SK-N-SH (cell line): ENCODE measurements at regions not wholly inside any gene's neighbourhood (a gene's known extent, or its start where the extent isn't known, plus 50 kb on each side); places are given as distances from the start of the nearest gene placed in this dataset.

Source experiments
- CTCF ChIA-PET: fragments of 300-600, 350-600 bp; formaldehyde crosslinking; extraction: SDS; loops from one replicate; lab custom pipeline; 2021; lab: Yijun Ruan, JAX
- POLR2A ChIA-PET: fragments of 350-600 bp; sonication (Branson Sonifier 250); formaldehyde crosslinking; extraction: SDS; loops from one replicate; lab custom pipeline; 2020; ENCODE audit warnings: antibody characterized with exemption, inconsistent platforms; lab: Yijun Ruan, JAX
- DNase-seq: peaks from one replicate; pipeline ENCODE4 v3.0.0; 2012
- H2AFZ ChIP-seq: fragments of 200-600 bp; sonication (generic); 2 replicates; pipeline ENCODE4 v1.8.1; 2016; ENCODE audit warnings: antibody characterized with exemption, mild to moderate bottlenecking, low read depth
- H3F3A ChIP-seq: fragments of 200-600 bp; sonication (generic); replicated peaks from 2 replicates; pipeline ENCODE3; 2016; ENCODE audit warnings: antibody characterized with exemption, mild to moderate bottlenecking; ENCODE audit not compliant: insufficient read depth
- H3K27ac ChIP-seq, 2 experiments: fragments of 200-500 bp in 1 of 2; fragments of 200-600 bp in 1 of 2; sonication (Bioruptor generic) in 1 of 2; sonication (generic), shearing (Covaris generic) in 1 of 2; 2 replicates each; pipeline versions ENCODE4 v1.5.1 to v1.6.1; 2014 to 2016; ENCODE audit warnings: low read depth in 2 of 2, inconsistent platforms in 1 of 2, low read length in 1 of 2, mild to moderate bottlenecking in 1 of 2, mixed read lengths in 1 of 2
- H3K27me3 ChIP-seq: fragments of 200-600 bp; sonication (generic), shearing (Covaris generic); 2 replicates; pipeline ENCODE4 v1.6.1; 2016; ENCODE audit warnings: mixed run types; ENCODE audit not compliant: insufficient read depth
- H3K36me3 ChIP-seq, 2 experiments: fragments of 200-500 bp in 1 of 2; fragments of 200-600 bp in 1 of 2; sonication (Bioruptor generic) in 1 of 2; sonication (generic) in 1 of 2; replicated peaks in 1 of 2; 2 replicates each; pipeline versions ENCODE3 to v1.5.1; 2014 to 2016; ENCODE audit warnings: low read length in 1 of 2, mild to moderate bottlenecking in 1 of 2; ENCODE audit not compliant: insufficient read depth in 2 of 2, control insufficient read depth in 1 of 2
- H3K4me1 ChIP-seq, 2 experiments: fragments of 200-500 bp in 1 of 2; fragments of 200-600 bp in 1 of 2; sonication (Bioruptor generic) in 1 of 2; sonication (generic), shearing (Covaris generic) in 1 of 2; 2 replicates each; pipeline versions ENCODE4 v1.5.1 to v1.6.1; 2014 to 2016; ENCODE audit warnings: low read depth in 1 of 2, low read length in 1 of 2, mixed run types in 1 of 2; ENCODE audit not compliant: insufficient read depth in 2 of 2, control insufficient read depth in 1 of 2
- H3K4me2 ChIP-seq: fragments of 200-600 bp; sonication (generic), shearing (Covaris generic); 2 replicates; pipeline ENCODE4 v1.6.1; 2017; ENCODE audit warnings: mixed run types
- H3K4me3 ChIP-seq, 2 experiments: fragments of 200-500 bp in 1 of 2; fragments of 200-600 bp in 1 of 2; sonication (Bioruptor generic) in 1 of 2; sonication (generic), shearing (Covaris generic) in 1 of 2; 2 replicates each; pipeline versions ENCODE4 v1.5.1 to v1.8.1; 2014 to 2016; ENCODE audit warnings: low read depth in 2 of 2, inconsistent platforms in 1 of 2, low read length in 1 of 2, mild to moderate bottlenecking in 1 of 2, mixed read lengths in 1 of 2, moderate library complexity in 1 of 2
- H3K79me2 ChIP-seq: fragments of 200-600 bp; sonication (generic); 2 replicates; pipeline ENCODE4 v1.8.1; 2017; ENCODE audit warnings: mild to moderate bottlenecking; ENCODE audit not compliant: insufficient read depth
- H3K9ac ChIP-seq: fragments of 200-600 bp; sonication (generic); 2 replicates; pipeline ENCODE4 v1.6.1; 2017; ENCODE audit warnings: mixed run types
- H3K9me2 ChIP-seq: fragments of 200-600 bp; sonication (generic); 2 replicates; pipeline ENCODE4 v1.6.1; 2017; ENCODE audit warnings: mixed run types
- H3K9me3 ChIP-seq: fragments of 200-600 bp; sonication (generic); 2 replicates; pipeline ENCODE4 v1.6.1; 2017; ENCODE audit warnings: mixed run types, mild to moderate bottlenecking, moderate library complexity
- H4K20me1 ChIP-seq: fragments of 200-600 bp; sonication (generic); 2 replicates; pipeline ENCODE4 v1.6.1; 2017; ENCODE audit warnings: mild to moderate bottlenecking, mixed run types; ENCODE audit not compliant: insufficient read depth
- ELF1 ChIP-seq: IDR thresholded peaks from 2 replicates; pipeline ENCODE4 v1.4.0; 2012
- EP300 ChIP-seq, 2 experiments: IDR thresholded peaks; 2 replicates each; pipeline versions ENCODE4 v1.4.0 to v1.6.1; 2012; ENCODE audit warnings: borderline replicate concordance in 1 of 2, low read depth in 1 of 2, low read length in 1 of 2
- EZH2phosphoT487 ChIP-seq: fragments of 200-600 bp; sonication (generic); IDR thresholded peaks from 2 replicates; pipeline ENCODE4 v1.6.1; 2017; ENCODE audit warnings: low read depth, mixed run types, mild to moderate bottlenecking, antibody characterized with exemption, moderate library complexity, borderline replicate concordance
- FOSL2 ChIP-seq: IDR thresholded peaks from 2 replicates; pipeline ENCODE4 v1.4.0; 2012; ENCODE audit warnings: low read depth, mild to moderate bottlenecking, moderate library complexity, borderline replicate concordance
- GABPA ChIP-seq: IDR thresholded peaks from 2 replicates; pipeline ENCODE4 v1.4.0; 2012; ENCODE audit warnings: low read depth, mild to moderate bottlenecking
- GATA2 ChIP-seq: sonication (generic); formaldehyde crosslinking; IDR thresholded peaks from 2 replicates; pipeline ENCODE4 v1.5.0; 2020; ENCODE audit warnings: mild to moderate bottlenecking, missing genetic modification reagents
- MXI1 ChIP-seq: IDR thresholded peaks from 2 replicates; pipeline ENCODE4 v1.6.1; 2012; ENCODE audit warnings: mild to moderate bottlenecking, low read depth, low read length, improper control_type of control experiment
- NFIC ChIP-seq: IDR thresholded peaks from 2 replicates; pipeline ENCODE4 v1.4.0; 2012; ENCODE audit warnings: borderline replicate concordance
- RAD21 ChIP-seq: IDR thresholded peaks from 2 replicates; pipeline ENCODE4 v1.6.1; 2012; ENCODE audit warnings: mild to moderate bottlenecking, low read length
- RCOR1 ChIP-seq: fragments of 150-350 bp; IDR thresholded peaks from 2 replicates; pipeline ENCODE4 v1.6.1; 2017; ENCODE audit warnings: antibody characterized with exemption, low read length
- RFX5 ChIP-seq: IDR thresholded peaks from 2 replicates; pipeline ENCODE4 v1.6.1; 2012; ENCODE audit warnings: mild to moderate bottlenecking, improper control_type of control experiment, low read length
- SMC3 ChIP-seq: IDR thresholded peaks from 2 replicates; pipeline ENCODE4 v1.6.1; 2012; ENCODE audit warnings: low read depth, low read length, improper control_type of control experiment
- TAF1 ChIP-seq: IDR thresholded peaks from 2 replicates; pipeline ENCODE4 v1.6.1; 2012; ENCODE audit warnings: low read depth, mild to moderate bottlenecking, low read length, moderate library complexity, borderline replicate concordance
- TEAD4 ChIP-seq: IDR thresholded peaks from 2 replicates; pipeline ENCODE4 v1.4.0; 2012; ENCODE audit warnings: mild to moderate bottlenecking, borderline replicate concordance; ENCODE audit not compliant: insufficient read depth
- WGBS: methylation state at CpG from one replicate; pipeline ENCODE4 v1.1.6; 2017; ENCODE audit warnings: low lambda C conversion rate; 5-methylcytosine and 5-hydroxymethylcytosine counted together
- TF ChIP-seq, protein P1 (sequence below): IDR thresholded peaks from 2 replicates; pipeline ENCODE4 v1.4.0; 2012; ENCODE audit warnings: low read depth
- TF ChIP-seq, protein P2 (sequence below): IDR thresholded peaks from 2 replicates; pipeline ENCODE4 v1.6.1; 2012; ENCODE audit warnings: mild to moderate bottlenecking, low read depth, low read length, moderate library complexity
- TF ChIP-seq, protein P3 (sequence below): fragments of 150-350 bp; IDR thresholded peaks from 2 replicates; pipeline ENCODE4 v1.6.1; 2016; ENCODE audit warnings: mild to moderate bottlenecking, low read depth, low read length
- TF ChIP-seq, protein P4 (sequence below): fragments of 200-600 bp; sonication (generic); IDR thresholded peaks from 2 replicates; pipeline ENCODE4 v1.6.1; 2017; ENCODE audit warnings: antibody characterized with exemption, mild to moderate bottlenecking, moderate library complexity
- TF ChIP-seq, protein P5 (sequence below): fragments of 150-350 bp; IDR thresholded peaks from 2 replicates; pipeline ENCODE4 v1.6.1; 2017; ENCODE audit warnings: antibody characterized with exemption, low read length, low read depth, borderline replicate concordance

DNA sequence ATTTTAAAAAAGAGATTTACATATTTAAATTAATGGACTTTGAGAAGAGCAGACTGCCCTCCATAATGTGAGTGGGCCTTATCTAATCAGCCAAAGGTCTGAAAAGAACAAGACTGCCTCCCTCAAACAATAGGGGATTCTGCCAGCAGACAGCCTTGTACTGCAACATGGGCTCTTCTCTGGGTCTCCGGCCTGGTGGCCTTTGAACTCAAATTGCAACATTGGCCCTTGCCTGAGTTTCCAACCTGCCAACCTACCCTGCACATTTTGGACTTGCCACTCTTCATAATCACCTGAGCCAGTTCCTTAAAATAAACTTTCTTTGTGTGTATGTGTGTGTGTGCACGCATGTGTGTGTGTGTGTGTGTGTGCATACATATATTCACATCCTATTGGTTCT, 90.8 kb upstream of the OTUD4 start:
- no peaks in the 10 kb centered on the region for H3K27me3 ChIP-seq
- CTCF ChIA-PET, result no interaction called here
- no peaks in the 10 kb centered on the region for H3K36me3 ChIP-seq
- DNase-seq, result no peak
- H3K4me3 ChIP-seq, result no peak overlapping the region
- H3K9ac ChIP-seq, result no peak overlapping the region
- no peaks in the 10 kb centered on the region for H3F3A ChIP-seq
- TF ChIP-seq MXI1 (no peak), SMC3 (no peak), GABPA (no peak), RCOR1 (no peak), EP300 (IDR thresholded peaks at IDR 0.05; ENCODE audit: borderline replicate concordance in 1 of 2, low read depth in 1 of 2, low read length in 1 of 2) (no peak), TAF1 (no peak), GATA2 (CRISPR knock-in tag) (no peak), ELF1 (no peak), FOSL2 (no peak), RAD21 (no peak), TEAD4 (no peak), RFX5 (no peak), NFIC (no peak), EZH2phosphoT487 (no peak)
- TF ChIP-seq, protein P1, sequence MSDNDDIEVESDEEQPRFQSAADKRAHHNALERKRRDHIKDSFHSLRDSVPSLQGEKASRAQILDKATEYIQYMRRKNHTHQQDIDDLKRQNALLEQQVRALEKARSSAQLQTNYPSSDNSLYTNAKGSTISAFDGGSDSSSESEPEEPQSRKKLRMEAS, result no peak
- TF ChIP-seq, protein P2, sequence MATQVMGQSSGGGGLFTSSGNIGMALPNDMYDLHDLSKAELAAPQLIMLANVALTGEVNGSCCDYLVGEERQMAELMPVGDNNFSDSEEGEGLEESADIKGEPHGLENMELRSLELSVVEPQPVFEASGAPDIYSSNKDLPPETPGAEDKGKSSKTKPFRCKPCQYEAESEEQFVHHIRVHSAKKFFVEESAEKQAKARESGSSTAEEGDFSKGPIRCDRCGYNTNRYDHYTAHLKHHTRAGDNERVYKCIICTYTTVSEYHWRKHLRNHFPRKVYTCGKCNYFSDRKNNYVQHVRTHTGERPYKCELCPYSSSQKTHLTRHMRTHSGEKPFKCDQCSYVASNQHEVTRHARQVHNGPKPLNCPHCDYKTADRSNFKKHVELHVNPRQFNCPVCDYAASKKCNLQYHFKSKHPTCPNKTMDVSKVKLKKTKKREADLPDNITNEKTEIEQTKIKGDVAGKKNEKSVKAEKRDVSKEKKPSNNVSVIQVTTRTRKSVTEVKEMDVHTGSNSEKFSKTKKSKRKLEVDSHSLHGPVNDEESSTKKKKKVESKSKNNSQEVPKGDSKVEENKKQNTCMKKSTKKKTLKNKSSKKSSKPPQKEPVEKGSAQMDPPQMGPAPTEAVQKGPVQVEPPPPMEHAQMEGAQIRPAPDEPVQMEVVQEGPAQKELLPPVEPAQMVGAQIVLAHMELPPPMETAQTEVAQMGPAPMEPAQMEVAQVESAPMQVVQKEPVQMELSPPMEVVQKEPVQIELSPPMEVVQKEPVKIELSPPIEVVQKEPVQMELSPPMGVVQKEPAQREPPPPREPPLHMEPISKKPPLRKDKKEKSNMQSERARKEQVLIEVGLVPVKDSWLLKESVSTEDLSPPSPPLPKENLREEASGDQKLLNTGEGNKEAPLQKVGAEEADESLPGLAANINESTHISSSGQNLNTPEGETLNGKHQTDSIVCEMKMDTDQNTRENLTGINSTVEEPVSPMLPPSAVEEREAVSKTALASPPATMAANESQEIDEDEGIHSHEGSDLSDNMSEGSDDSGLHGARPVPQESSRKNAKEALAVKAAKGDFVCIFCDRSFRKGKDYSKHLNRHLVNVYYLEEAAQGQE, result no peak
- TF ChIP-seq, protein P3, sequence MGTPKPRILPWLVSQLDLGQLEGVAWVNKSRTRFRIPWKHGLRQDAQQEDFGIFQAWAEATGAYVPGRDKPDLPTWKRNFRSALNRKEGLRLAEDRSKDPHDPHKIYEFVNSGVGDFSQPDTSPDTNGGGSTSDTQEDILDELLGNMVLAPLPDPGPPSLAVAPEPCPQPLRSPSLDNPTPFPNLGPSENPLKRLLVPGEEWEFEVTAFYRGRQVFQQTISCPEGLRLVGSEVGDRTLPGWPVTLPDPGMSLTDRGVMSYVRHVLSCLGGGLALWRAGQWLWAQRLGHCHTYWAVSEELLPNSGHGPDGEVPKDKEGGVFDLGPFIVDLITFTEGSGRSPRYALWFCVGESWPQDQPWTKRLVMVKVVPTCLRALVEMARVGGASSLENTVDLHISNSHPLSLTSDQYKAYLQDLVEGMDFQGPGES, result no peak
- TF ChIP-seq, protein P4, sequence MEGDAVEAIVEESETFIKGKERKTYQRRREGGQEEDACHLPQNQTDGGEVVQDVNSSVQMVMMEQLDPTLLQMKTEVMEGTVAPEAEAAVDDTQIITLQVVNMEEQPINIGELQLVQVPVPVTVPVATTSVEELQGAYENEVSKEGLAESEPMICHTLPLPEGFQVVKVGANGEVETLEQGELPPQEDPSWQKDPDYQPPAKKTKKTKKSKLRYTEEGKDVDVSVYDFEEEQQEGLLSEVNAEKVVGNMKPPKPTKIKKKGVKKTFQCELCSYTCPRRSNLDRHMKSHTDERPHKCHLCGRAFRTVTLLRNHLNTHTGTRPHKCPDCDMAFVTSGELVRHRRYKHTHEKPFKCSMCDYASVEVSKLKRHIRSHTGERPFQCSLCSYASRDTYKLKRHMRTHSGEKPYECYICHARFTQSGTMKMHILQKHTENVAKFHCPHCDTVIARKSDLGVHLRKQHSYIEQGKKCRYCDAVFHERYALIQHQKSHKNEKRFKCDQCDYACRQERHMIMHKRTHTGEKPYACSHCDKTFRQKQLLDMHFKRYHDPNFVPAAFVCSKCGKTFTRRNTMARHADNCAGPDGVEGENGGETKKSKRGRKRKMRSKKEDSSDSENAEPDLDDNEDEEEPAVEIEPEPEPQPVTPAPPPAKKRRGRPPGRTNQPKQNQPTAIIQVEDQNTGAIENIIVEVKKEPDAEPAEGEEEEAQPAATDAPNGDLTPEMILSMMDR, result no peak
- TF ChIP-seq, protein P5, sequence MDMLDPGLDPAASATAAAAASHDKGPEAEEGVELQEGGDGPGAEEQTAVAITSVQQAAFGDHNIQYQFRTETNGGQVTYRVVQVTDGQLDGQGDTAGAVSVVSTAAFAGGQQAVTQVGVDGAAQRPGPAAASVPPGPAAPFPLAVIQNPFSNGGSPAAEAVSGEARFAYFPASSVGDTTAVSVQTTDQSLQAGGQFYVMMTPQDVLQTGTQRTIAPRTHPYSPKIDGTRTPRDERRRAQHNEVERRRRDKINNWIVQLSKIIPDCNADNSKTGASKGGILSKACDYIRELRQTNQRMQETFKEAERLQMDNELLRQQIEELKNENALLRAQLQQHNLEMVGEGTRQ, result no peak
- H3K27ac ChIP-seq, result no peak overlapping the region
- H3K4me2 ChIP-seq, result no peak overlapping the region
- POLR2A ChIA-PET, result no interaction called here
- no peak overlapping the region for H2AFZ ChIP-seq
- no peaks in the 10 kb centered on the region for H3K79me2 ChIP-seq
- no peaks in the 10 kb centered on the region for H3K9me2 ChIP-seq
- whole genome bisulfite sequencing, result 91% methylated on average over 1 of the region's 2 CpGs
- H4K20me1 ChIP-seq, result no peaks in the 10 kb centered on the region
- H3K9me3 ChIP-seq, result no peaks in the 10 kb centered on the region
- H3K4me1 ChIP-seq, result no peaks in the 10 kb centered on the region
